ENCODE measurements at regions not wholly inside any gene's neighbourhood (a gene's known extent, or its start where the extent isn't known, plus 50 kb on each side); places are given as distances from the start of the nearest gene placed in this dataset.

DNA sequence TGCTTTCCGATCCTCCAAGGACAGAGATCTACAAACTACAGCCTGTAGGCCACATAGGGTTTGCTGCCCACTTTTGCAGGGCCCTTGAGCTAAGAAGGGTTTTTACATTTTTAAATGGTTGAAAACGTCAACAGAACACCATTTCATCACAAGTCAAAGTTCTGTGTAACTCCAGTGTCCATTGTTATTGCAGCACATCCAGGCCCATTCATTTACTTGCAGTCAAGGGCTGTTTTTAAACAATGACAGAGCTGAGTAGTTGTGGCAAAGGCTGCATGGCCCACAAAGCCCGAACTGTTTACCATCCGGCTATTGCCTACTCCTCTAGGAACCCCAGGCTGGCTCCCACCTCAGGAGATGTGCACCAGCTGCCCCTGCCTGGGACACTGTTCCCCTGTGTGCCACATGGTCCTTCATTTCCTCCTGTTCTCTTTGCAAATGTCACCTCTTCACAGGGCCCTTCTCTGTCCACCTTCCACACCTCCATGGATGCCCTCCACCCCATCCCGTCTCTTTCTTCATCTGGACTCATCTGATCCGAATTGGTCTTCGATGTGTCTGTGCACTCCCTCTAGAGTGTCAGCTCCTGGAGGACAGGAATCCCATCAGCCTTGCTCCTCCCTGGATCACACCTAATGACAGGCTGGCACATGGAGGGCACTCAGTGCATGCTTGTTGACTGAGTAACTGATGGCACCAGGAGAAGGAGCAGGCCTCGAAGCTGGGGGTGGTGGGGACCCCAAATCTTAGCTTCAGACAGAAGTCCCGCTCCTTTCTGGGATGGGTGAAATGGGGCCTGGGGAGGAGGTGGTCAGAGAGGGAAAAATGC, 69.5 kb upstream of the IQSEC1 start:
- H3K4me3 ChIP-seq (ENCODE audit: low read depth, low read length): no peak overlapping the region
- TF ChIP-seq, protein P1, sequence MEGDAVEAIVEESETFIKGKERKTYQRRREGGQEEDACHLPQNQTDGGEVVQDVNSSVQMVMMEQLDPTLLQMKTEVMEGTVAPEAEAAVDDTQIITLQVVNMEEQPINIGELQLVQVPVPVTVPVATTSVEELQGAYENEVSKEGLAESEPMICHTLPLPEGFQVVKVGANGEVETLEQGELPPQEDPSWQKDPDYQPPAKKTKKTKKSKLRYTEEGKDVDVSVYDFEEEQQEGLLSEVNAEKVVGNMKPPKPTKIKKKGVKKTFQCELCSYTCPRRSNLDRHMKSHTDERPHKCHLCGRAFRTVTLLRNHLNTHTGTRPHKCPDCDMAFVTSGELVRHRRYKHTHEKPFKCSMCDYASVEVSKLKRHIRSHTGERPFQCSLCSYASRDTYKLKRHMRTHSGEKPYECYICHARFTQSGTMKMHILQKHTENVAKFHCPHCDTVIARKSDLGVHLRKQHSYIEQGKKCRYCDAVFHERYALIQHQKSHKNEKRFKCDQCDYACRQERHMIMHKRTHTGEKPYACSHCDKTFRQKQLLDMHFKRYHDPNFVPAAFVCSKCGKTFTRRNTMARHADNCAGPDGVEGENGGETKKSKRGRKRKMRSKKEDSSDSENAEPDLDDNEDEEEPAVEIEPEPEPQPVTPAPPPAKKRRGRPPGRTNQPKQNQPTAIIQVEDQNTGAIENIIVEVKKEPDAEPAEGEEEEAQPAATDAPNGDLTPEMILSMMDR (IDR thresholded peaks at IDR 0.05; ENCODE audit: insufficient read depth, low read length): no peak
- DNase-seq (ENCODE audit: low read depth): no peak

DNA sequence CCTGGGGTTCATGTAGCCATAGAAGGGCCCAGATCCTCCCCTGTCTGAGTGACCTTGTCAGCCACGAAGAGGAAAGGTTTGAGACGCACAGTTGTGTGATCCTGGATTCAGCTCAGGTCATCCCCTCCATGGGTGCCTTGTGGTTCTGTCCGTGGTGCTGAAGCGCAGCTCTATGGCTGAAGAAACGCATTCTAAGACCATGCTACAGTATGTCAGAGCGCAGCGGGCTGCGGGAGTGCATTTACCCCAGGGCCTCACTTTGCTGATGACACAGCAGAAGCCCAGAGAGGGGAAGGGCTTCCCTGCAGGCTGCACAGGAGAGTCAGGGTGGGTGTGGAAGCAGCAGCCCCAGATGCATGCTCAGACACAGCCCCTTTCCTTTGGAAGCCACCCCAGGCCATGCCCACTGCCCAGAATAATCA, 68.8 kb upstream of the IQSEC1 start:
- no peak overlapping the region for H3K4me3 ChIP-seq (ENCODE audit: low read depth, low read length)
- peak; percentile 40 for DNase-seq (ENCODE audit: low read depth)
- TF ChIP-seq, protein P1 (IDR thresholded peaks at IDR 0.05; ENCODE audit: insufficient read depth, low read length): no peak

- TF ChIP-seq, protein P1 (IDR thresholded peaks at IDR 0.05; ENCODE audit: insufficient read depth, low read length): no peak
- DNase-seq (ENCODE audit: low read depth): no peak
- no peak overlapping the region for H3K4me3 ChIP-seq (ENCODE audit: low read depth, low read length)
Observed at GRCh38 chr3:13141183-13141582, 68.0 kb upstream of the IQSEC1 start.

- TF ChIP-seq, protein P1 (IDR thresholded peaks at IDR 0.05; ENCODE audit: insufficient read depth, low read length): no peak
- no peak overlapping the region for H3K4me3 ChIP-seq (ENCODE audit: low read depth, low read length)
- DNase-seq (ENCODE audit: low read depth): no peak
Observed at GRCh38 chr3:13140596-13140995, 67.4 kb upstream of the IQSEC1 start.

GRCh38 chr3:13139471-13140065, 66.3 kb upstream of the IQSEC1 start:
- no peak overlapping the region for H3K4me3 ChIP-seq (ENCODE audit: low read depth, low read length)
- TF ChIP-seq, protein P1 (IDR thresholded peaks at IDR 0.05; ENCODE audit: insufficient read depth, low read length): no peak
- no peak for DNase-seq (ENCODE audit: low read depth)

GRCh38 chr3:13138833-13139145, 65.6 kb upstream of the IQSEC1 start:
- no peak overlapping the region for H3K4me3 ChIP-seq (ENCODE audit: low read depth, low read length)
- TF ChIP-seq, protein P1 (IDR thresholded peaks at IDR 0.05; ENCODE audit: insufficient read depth, low read length): no peak
- DNase-seq (ENCODE audit: low read depth): no peak

Measured in fibroblast of the aortic adventitia (primary cell).